GM19468 (cell line): ENCODE measurements at regions not wholly inside any gene's neighbourhood (a gene's known extent, or its start where the extent isn't known, plus 50 kb on each side); places are given as distances from the start of the nearest gene placed in this dataset.

Experiments used
- ATAC-seq: cut with Tn5 transposase; IDR thresholded peaks from one replicate; pipeline ENCODE4 v1.9.1; 2021; ENCODE audit warnings: mild to moderate bottlenecking, moderate library complexity, moderate number of reproducible peaks; ENCODE audit not compliant: unreplicated experiment; ENCODE audit errors: extremely low read depth

DNA sequence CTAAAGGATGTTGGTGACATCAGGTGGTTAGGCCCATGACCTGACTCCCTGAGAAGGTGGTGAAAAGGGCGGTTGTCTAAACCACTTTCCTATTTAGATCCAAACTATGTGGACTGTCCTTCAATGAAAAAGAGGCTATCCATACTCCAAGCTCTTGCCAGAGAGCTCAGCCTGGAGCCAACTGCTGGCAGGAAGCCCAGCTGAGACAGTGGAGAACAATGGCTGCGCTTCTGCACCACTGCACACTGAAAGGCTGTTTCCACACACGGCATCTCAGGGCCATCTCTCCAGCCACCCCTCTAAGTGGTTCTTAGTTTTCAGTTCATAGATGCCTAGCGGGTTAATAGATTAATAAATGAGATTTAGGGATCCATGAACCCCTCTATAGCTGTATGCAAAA is 488.8 kb upstream of the ZMIZ1 start:
- no peak for ATAC-seq

GRCh38 chr10:78581133-78581694 is 487.6 kb upstream of the ZMIZ1 start:
- ATAC-seq, result no peak

DNA sequence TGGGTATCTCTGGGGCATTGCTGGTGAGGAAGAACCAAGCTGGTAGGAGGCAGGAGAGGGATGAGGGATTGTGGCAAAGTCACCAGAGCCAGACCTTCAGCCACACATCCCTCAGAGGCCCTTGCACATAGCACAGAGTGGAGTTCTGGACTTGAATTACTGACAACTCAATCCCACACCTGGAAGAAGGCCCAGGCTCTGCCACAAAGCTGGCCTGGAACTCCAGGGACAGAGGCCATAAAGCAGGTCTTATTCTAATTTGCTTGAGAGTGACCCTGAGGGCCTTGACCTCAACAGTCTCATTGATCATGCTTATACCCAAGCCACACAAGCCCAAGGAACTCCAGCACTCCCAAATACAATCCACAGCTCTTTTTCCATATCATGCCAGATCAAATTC is 486.2 kb upstream of the ZMIZ1 start:
- ATAC-seq, result no peak

- no peak for ATAC-seq
Observed at GRCh38 chr10:78584266-78584665, 484.5 kb upstream of the ZMIZ1 start.

- ATAC-seq, result no peak
Observed at GRCh38 chr10:78584681-78585080, 484.1 kb upstream of the ZMIZ1 start.

DNA sequence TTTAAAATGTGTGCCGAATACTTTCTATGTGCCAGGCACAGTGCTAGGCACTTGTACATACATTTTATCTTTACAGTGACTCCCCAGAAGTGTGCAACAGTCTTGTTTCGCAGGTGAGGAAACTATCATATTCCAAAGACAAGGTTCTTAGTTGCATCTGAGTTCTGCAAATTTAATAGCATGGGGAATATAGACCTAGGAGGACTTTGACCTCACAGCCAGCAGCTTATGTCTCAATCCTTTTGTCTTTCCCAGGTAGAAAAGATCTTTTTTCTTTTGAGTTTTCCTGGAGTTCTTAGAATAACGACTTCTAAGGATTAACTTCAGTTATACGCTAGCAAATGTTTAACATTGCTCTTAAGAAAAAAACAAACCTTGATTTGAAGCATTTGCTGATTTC is 482.8 kb upstream of the ZMIZ1 start:
- ATAC-seq, result no peak

DNA sequence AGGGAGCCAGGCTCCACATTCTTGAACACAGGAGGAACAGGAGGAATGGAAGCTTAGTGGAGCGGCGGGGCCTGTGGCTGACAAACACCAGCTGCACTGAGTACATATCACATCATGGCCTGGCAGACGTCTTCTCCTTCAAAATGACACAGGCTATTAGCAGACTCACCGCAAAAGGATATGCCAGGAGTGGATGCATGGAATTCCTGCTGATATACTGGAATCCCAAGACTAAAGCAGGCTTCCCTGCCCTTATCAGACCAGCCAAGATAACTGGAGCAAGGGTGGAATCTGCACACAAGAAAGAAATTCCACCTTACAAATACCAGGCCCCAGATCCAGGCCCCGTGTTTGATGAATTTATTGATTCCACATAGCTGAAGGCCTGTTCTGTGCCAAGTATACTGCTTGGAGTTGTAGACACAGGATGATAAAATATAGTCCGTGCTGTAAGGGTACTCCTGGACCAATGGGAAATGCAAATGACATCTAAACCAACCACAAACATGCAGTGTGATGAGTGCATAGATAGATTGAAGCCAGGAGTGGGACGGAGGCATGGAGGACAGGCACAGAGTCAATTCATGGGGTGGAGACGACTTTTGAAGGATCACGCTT is 480.5 kb upstream of the ZMIZ1 start:
- no peak for ATAC-seq

DNA sequence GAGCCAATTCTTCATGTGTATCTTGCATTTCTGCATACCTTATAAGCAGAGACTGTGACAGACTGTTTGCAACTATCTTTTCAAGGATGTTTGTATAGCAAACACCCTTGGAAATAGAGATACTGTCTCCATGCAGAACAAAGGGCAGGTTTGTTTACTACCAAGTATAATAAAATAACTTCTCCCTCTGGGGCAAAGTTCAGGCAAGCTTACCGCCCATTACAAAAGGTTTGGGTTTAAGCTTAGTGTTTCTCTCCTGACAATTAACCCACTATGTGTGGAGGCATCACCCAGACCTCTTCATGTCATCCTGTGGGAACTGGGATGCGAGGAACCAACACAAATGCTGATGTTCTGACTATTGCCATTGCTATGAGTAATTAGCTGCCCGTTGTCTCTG is 479.1 kb upstream of the ZMIZ1 start:
- ATAC-seq, result no peak

- no peak for ATAC-seq
Observed at GRCh38 chr10:78591066-78591465, 477.7 kb upstream of the ZMIZ1 start.

GRCh38 chr10:78594559-78595268 is 474.1 kb upstream of the ZMIZ1 start:
- ATAC-seq, result no peak

- no peak for ATAC-seq
Observed at GRCh38 chr10:78595269-78595619, 473.5 kb upstream of the ZMIZ1 start.

DNA sequence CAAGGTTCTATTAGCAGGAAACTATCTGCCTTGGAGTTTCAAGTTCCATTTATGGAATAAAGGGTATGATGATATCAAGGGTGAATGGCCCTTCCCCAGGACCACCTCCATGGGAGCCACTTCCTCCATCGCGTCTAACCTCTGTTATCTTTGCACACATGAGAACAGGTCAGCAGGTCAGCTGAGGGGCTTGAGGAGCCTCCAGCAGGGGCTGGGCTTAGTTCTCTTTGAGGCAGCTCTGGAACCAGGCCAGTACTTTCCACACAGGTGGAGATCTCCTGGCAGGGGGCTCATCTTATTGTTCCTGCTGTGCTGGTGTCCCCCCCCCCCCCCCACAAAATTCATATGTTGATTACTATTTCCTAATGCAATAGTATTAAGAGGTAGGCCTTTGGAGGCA is 472.2 kb upstream of the ZMIZ1 start:
- ATAC-seq, result no peak

- ATAC-seq, result no peak
Observed at GRCh38 chr10:78597796-78598555, 470.8 kb upstream of the ZMIZ1 start.

DNA sequence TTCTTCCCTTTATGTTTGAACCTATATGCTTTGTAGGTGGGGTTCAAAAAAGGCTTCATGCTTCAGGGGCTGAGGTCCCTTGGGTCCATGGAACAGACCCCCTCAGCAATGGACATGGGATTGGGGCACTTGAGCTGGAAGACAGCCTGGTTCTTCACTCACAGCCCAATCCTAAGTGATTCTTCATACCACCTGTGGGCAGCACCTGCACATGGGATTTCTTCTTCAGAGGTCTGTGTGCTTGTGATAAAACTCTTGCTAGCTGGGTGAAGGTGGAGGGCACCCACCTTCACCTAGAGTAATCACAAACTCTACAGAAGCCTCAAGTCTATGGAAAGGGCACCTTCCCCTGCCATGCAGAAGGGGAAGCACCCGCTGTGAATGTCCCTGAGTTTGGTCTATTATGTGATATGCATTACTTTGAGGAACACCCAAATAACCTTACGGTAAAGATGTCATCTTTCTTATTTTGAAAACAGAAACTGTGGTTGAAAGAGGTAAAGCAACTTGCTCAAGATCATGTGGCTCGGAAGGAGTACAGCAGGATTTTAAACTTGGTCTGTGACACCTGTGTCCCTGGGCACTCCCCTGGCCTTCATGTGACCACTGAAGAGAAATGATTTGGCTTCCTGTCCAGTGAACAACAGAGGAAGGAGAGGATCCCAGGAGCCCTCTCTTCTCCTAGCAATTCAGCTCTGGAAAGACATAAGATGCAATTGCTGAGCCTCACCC is 469.5 kb upstream of the ZMIZ1 start:
- ATAC-seq, result no peak

GRCh38 chr10:78600121-78600665 is 468.6 kb upstream of the ZMIZ1 start:
- ATAC-seq, result no peak

- no peak for ATAC-seq
Observed at GRCh38 chr10:78600740-78601139, 468.0 kb upstream of the ZMIZ1 start.

GRCh38 chr10:78602201-78602932 is 466.4 kb upstream of the ZMIZ1 start:
- ATAC-seq, result no peak

GRCh38 chr10:78604286-78604685 is 464.5 kb upstream of the ZMIZ1 start:
- ATAC-seq, result no peak

DNA sequence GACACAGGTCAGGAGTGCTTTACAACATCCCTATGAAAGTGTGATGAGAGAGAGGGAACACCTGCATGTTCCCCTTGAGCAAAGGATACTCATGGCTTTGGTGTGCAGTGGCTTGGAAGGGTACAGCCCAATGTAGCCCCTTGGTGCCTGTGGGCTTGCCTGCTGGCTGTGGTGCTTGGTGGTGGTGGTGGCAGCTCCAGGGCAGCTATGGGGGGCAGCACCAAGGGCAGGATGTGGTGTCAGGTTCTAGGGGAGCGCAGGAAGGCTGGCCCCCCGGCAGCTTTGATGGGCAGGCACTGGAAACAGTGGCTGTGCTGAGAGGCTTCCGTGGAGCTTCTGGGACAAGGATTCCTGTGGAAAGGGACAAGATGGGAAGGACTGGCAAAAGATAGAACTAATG is 464.0 kb upstream of the ZMIZ1 start:
- ATAC-seq, result no peak
